CD4-positive, alpha-beta T cell (primary cell): ENCODE measurements at regions not wholly inside any gene's neighbourhood (a gene's known extent, or its start where the extent isn't known, plus 50 kb on each side); places are given as distances from the start of the nearest gene placed in this dataset.

Source experiments
- ATAC-seq: fragments of 200-7000 bp; cut with Tn5 transposase; one replicate; pipeline ENCODE4 v1.10.0; 2022; ENCODE audit warnings: mild to moderate bottlenecking; ENCODE audit not compliant: poor library complexity
- CTCF ChIA-PET: fragments of 350-600 bp; sonication (Branson Sonifier 250); formaldehyde crosslinking; loops from one replicate; lab custom pipeline; 2021; ENCODE audit warnings: antibody characterized with exemption, inconsistent platforms; lab: Charles Lee
- POLR2A ChIA-PET: fragments of 350-600 bp; sonication (Branson Sonifier 250); formaldehyde crosslinking; loops from one replicate; lab custom pipeline; 2021; ENCODE audit warnings: antibody characterized with exemption, inconsistent platforms; lab: Charles Lee
- DNase-seq, 14 experiments: peaks; one replicate each; pipeline ENCODE4 v3.0.0-alpha.2; 2013 to 2020; ENCODE audit warnings: mixed read lengths in 2 of 14
- H3K27ac ChIP-seq, 2 donors: one replicate each; pipeline versions ENCODE4 v1.5.1 to v1.7.0; 2013; ENCODE audit warnings: low read length in 2 of 2, low read depth in 1 of 2, mild to moderate bottlenecking in 1 of 2
- H3K27me3 ChIP-seq, 2 experiments: 1 replicate in 1 of 2; 2 replicates in 1 of 2; pipeline versions ENCODE4 v1.6.1 to v1.7.0; 2013; ENCODE audit warnings: low read length in 2 of 2, control low read depth in 1 of 2, mild to moderate bottlenecking in 1 of 2, moderate library complexity in 1 of 2; ENCODE audit not compliant: insufficient read depth in 2 of 2, control insufficient read depth in 1 of 2
- H3K36me3 ChIP-seq: one replicate; pipeline ENCODE4 v1.6.1; 2013; ENCODE audit warnings: low read length, control low read depth; ENCODE audit not compliant: insufficient read depth
- H3K4me1 ChIP-seq: one replicate; pipeline ENCODE4 v1.6.1; 2013; ENCODE audit warnings: low read length, control low read depth; ENCODE audit not compliant: insufficient read depth
- H3K4me3 ChIP-seq: one replicate; pipeline ENCODE4 v1.5.1; 2013; ENCODE audit warnings: mild to moderate bottlenecking, low read length, moderate library complexity
- H3K9me3 ChIP-seq, 2 experiments: 1 replicate in 1 of 2; 2 replicates in 1 of 2; pipeline versions ENCODE4 v1.6.1 to v1.7.0; 2013; ENCODE audit warnings: low read length in 2 of 2, mild to moderate bottlenecking in 2 of 2, control low read depth in 1 of 2, moderate library complexity in 1 of 2; ENCODE audit not compliant: control insufficient read depth in 1 of 2, insufficient read depth in 1 of 2
- H3K27ac Mint-ChIP-seq: one replicate; pipeline ENCODE4 v1.8.0; 2020; ENCODE audit warnings: mixed read lengths
- H3K27me3 Mint-ChIP-seq: one replicate; pipeline ENCODE4 v1.8.0; 2021; ENCODE audit warnings: mixed read lengths
- H3K36me3 Mint-ChIP-seq: one replicate; pipeline ENCODE4 v1.8.0; 2021; ENCODE audit warnings: low read depth, mixed read lengths
- H3K4me1 Mint-ChIP-seq: one replicate; pipeline ENCODE4 v1.8.0; 2021; ENCODE audit warnings: low read depth, mixed read lengths
- H3K4me3 Mint-ChIP-seq: one replicate; pipeline ENCODE4 v1.8.0; 2020; ENCODE audit warnings: mild to moderate bottlenecking, mixed read lengths
- H3K9me3 Mint-ChIP-seq: one replicate; pipeline ENCODE4 v1.8.0; 2020; ENCODE audit warnings: mixed read lengths
- intact Hi-C, 2 experiments: fragments of 100-400 bp; cut with DNase I in 1 of 2; cut with micrococcal nuclease in 1 of 2; formaldehyde crosslinking; loops; one replicate each; pipeline versions ENCODE4 v1.15.1 to v1.9.0; 2023 to 2025; cut with DNase I, micrococcal nuclease
- TF ChIP-seq, protein P1 (sequence below): fragments of 200-600 bp; IDR thresholded peaks from one replicate; pipeline ENCODE4 v1.8.0; 2022; ENCODE audit warnings: antibody characterized with exemption, mild to moderate bottlenecking

GRCh38 chr14:75373616-75374015 is 54.2 kb upstream of the JDP2 start:
- no peaks in the 10 kb centered on the region for H3K36me3 Mint-ChIP-seq
- H3K4me1 Mint-ChIP-seq, result no peaks in the 10 kb centered on the region
- TF ChIP-seq, protein P1, sequence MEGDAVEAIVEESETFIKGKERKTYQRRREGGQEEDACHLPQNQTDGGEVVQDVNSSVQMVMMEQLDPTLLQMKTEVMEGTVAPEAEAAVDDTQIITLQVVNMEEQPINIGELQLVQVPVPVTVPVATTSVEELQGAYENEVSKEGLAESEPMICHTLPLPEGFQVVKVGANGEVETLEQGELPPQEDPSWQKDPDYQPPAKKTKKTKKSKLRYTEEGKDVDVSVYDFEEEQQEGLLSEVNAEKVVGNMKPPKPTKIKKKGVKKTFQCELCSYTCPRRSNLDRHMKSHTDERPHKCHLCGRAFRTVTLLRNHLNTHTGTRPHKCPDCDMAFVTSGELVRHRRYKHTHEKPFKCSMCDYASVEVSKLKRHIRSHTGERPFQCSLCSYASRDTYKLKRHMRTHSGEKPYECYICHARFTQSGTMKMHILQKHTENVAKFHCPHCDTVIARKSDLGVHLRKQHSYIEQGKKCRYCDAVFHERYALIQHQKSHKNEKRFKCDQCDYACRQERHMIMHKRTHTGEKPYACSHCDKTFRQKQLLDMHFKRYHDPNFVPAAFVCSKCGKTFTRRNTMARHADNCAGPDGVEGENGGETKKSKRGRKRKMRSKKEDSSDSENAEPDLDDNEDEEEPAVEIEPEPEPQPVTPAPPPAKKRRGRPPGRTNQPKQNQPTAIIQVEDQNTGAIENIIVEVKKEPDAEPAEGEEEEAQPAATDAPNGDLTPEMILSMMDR, result no peak
- Histone ChIP-seq H3K4me1 (no peaks in the 10 kb centered on the region), H3K27me3 (no peaks in the 10 kb centered on the region), H3K9me3 (no peaks in the 10 kb centered on the region), H3K36me3 (no peaks in the 10 kb centered on the region), H3K4me3 (no peak overlapping the region), H3K27ac (no peak overlapping the region)
- POLR2A ChIA-PET, result no interaction called here
- ATAC-seq, result no peak
- H3K27ac Mint-ChIP-seq, result no peak overlapping the region
- intact Hi-C loops, result no loop called here
- no peak overlapping the region for H3K4me3 Mint-ChIP-seq
- CTCF ChIA-PET, result no interaction called here
- DNase-seq, result no peak
- peaks cover 10% of the 10 kb centered on the region for H3K27me3 Mint-ChIP-seq
- no peaks in the 10 kb centered on the region for H3K9me3 Mint-ChIP-seq

DNA sequence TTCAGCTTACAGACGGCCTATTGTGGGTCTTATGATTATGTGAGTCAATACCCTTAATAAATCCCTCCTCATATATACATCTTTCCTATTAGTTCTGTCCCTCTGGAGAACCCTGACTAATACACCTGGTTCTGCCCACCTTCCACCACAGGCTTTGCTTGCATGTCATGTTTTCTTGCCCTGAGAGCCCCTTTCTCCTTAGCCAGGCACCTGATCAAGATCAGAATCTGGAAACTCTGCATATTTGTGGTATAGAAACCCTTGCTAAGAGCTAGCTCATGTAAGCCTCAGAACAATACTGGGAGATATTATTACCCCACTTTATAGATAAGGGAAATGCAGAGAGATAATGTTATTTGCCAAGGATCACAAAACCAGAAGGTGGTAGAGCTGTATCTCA is 52.9 kb upstream of the JDP2 start:
- no peaks in the 10 kb centered on the region for H3K27me3 ChIP-seq
- no peaks in the 10 kb centered on the region for H3K36me3 ChIP-seq
- no peak overlapping the region for H3K4me3 ChIP-seq
- Mint-ChIP-seq H3K36me3 (no peaks in the 10 kb centered on the region), H3K4me1 (no peaks in the 10 kb centered on the region), H3K4me3 (no peak overlapping the region), H3K27ac (no peak overlapping the region), H3K27me3 (peaks cover 10% of the 10 kb centered on the region), H3K9me3 (no peaks in the 10 kb centered on the region)
- ChIA-PET POLR2A (no interaction called here), CTCF (interaction anchor here (0.6 kb wide), 1 partner anchor 1319 kb away, joined by 3 read pairs; no protein-coding TSS in a partner anchor)
- no peak for ATAC-seq
- no peak for DNase-seq
- no peak overlapping the region for H3K27ac ChIP-seq
- H3K9me3 ChIP-seq, result no peaks in the 10 kb centered on the region
- H3K4me1 ChIP-seq, result no peaks in the 10 kb centered on the region
- TF ChIP-seq, protein P1, result no peak
- intact Hi-C loops, result no loop called here

DNA sequence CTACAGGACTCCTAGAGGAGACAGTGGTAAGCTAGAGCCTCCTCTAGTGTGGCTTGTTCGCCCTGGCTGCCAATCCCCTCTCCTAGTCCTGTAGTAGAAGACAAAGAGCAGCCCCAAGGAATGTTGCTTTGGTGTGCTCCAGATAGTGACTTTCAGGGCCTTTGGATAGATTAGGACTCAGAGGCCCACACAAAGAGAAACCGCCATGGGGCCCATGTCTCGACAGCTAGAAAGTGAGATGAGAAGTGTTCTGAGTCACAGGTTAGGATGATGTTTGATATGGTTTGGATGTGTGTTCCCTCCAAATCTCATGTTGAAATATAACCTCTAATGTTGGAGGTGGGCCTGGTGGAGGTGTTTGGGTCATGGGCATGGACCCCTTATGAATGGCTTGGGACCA is 51.8 kb upstream of the JDP2 start:
- POLR2A ChIA-PET, result no interaction called here

More for the DNA sequence above, 51.8 kb upstream of the JDP2 start:
- Histone ChIP-seq H3K4me3 (no peak overlapping the region), H3K9me3 (no peaks in the 10 kb centered on the region), H3K27ac (no peak overlapping the region), H3K27me3 (no peaks in the 10 kb centered on the region), H3K4me1 (no peaks in the 10 kb centered on the region), H3K36me3 (no peaks in the 10 kb centered on the region)
- H3K36me3 Mint-ChIP-seq, result no peaks in the 10 kb centered on the region
- intact Hi-C loops, result no loop called here
- TF ChIP-seq, protein P1, result no peak
- DNase-seq (no peak), ATAC-seq (no peak)
- no peak overlapping the region for H3K4me3 Mint-ChIP-seq
- H3K4me1 Mint-ChIP-seq, result no peaks in the 10 kb centered on the region
- H3K27ac Mint-ChIP-seq, result no peak overlapping the region
- H3K9me3 Mint-ChIP-seq, result no peaks in the 10 kb centered on the region
- CTCF ChIA-PET, result no interaction called here
- peaks cover 10% of the 10 kb centered on the region for H3K27me3 Mint-ChIP-seq
